Stimulated activated CD4-positive, alpha-beta T cell treated with anti-CD3 and anti-CD28 coated beads, Interleukin-4, amount 100 ng/mL, for 48 hours (primary cell): ENCODE measurements at regions not wholly inside any gene's neighbourhood (a gene's known extent, or its start where the extent isn't known, plus 50 kb on each side); places are given as distances from the start of the nearest gene placed in this dataset.

Experiments used
- DNase-seq, 2 donors: peaks; one replicate each; pipeline ENCODE4 v3.0.0-alpha.2; 2020; ENCODE audit warnings: low read depth in 2 of 2

- DNase-seq, result no peak
These were observed 539.2 kb downstream of the SLC4A3 start for GRCh38 chr2:220166616-220167015.

- DNase-seq, result no peak
These were observed 540.5 kb downstream of the SLC4A3 start for GRCh38 chr2:220167956-220168355.

- no peak for DNase-seq
These were observed 541.6 kb downstream of the SLC4A3 start for GRCh38 chr2:220168891-220169546.

- DNase-seq, result no peak
These were observed 547.4 kb downstream of the SLC4A3 start for GRCh38 chr2:220174826-220175225.

- DNase-seq, result no peak
These were observed 548.5 kb downstream of the SLC4A3 start for GRCh38 chr2:220175967-220176366.

- no peak for DNase-seq
These were observed 551.7 kb downstream of the SLC4A3 start for GRCh38 chr2:220178991-220179695.

- no peak for DNase-seq
These were observed 553.7 kb downstream of the SLC4A3 start for GRCh38 chr2:220181165-220181564.

- DNase-seq, result no peak
These were observed 555.4 kb downstream of the SLC4A3 start for GRCh38 chr2:220182790-220183189.

GRCh38 chr2:220185766-220186305, 558.4 kb downstream of the SLC4A3 start:
- DNase-seq, result no peak

GRCh38 chr2:220188031-220188430, 560.6 kb downstream of the SLC4A3 start:
- DNase-seq, result no peak

- no peak for DNase-seq
These were observed 563.6 kb downstream of the SLC4A3 start for GRCh38 chr2:220191031-220191430.

GRCh38 chr2:220191737-220192136, 564.3 kb downstream of the SLC4A3 start:
- DNase-seq, result no peak

GRCh38 chr2:220192994-220193753, 565.7 kb downstream of the SLC4A3 start:
- no peak for DNase-seq

- DNase-seq, result no peak
These were observed 567.5 kb downstream of the SLC4A3 start for GRCh38 chr2:220194630-220195584.

- DNase-seq, result no peak
These were observed 571.5 kb downstream of the SLC4A3 start for GRCh38 chr2:220198896-220199295.

- DNase-seq, result no peak
These were observed 574.6 kb downstream of the SLC4A3 start for GRCh38 chr2:220202066-220202465.

- DNase-seq, result no peak
These were observed 581.7 kb downstream of the SLC4A3 start for GRCh38 chr2:220209093-220209492.

GRCh38 chr2:220209751-220210150, 582.3 kb downstream of the SLC4A3 start:
- no peak for DNase-seq

- DNase-seq, result no peak
These were observed 585.1 kb downstream of the SLC4A3 start for GRCh38 chr2:220212296-220213080.

- no peak for DNase-seq
These were observed 588.4 kb downstream of the SLC4A3 start for GRCh38 chr2:220215785-220216184.

- no peak for DNase-seq
These were observed 591.9 kb downstream of the SLC4A3 start for GRCh38 chr2:220219371-220219770.
